ENCODE measurements at regions not wholly inside any gene's neighbourhood (a gene's known extent, or its start where the extent isn't known, plus 50 kb on each side); places are given as distances from the start of the nearest gene placed in this dataset.

GRCh38 chr18:73626859-73627258 lies 520.8 kb downstream of the FBXO15 start:
- H3K36me3 Mint-ChIP-seq = no peaks in the 10 kb centered on the region
- H3K27me3 Mint-ChIP-seq (ENCODE audit: low read depth) = peaks cover 19% of the 10 kb centered on the region
- H3K4me3 Mint-ChIP-seq = no peak overlapping the region
- no peaks in the 10 kb centered on the region for H3K9me3 Mint-ChIP-seq
- no peak for DNase-seq (ENCODE audit: low spot score in 2 of 2, unreplicated experiment in 2 of 2)
- no peak for TF ChIP-seq CTCF (IDR thresholded peaks at IDR 0.05; ENCODE audit: unreplicated experiment)
- H3K27ac Mint-ChIP-seq = no peak overlapping the region
- peaks cover 2% of the 10 kb centered on the region for H3K4me1 Mint-ChIP-seq

- peaks cover 2% of the 10 kb centered on the region for H3K4me1 Mint-ChIP-seq
- no peak for DNase-seq (ENCODE audit: low spot score in 2 of 2, unreplicated experiment in 2 of 2)
- no peak overlapping the region for H3K27ac Mint-ChIP-seq
- no peaks in the 10 kb centered on the region for H3K9me3 Mint-ChIP-seq
- H3K4me3 Mint-ChIP-seq = no peak overlapping the region
- no peaks in the 10 kb centered on the region for H3K36me3 Mint-ChIP-seq
- peaks cover 20% of the 10 kb centered on the region for H3K27me3 Mint-ChIP-seq (ENCODE audit: low read depth)
- no peak for TF ChIP-seq CTCF (IDR thresholded peaks at IDR 0.05; ENCODE audit: unreplicated experiment)
Observed at GRCh38 chr18:73626221-73626620, 521.4 kb downstream of the FBXO15 start.

- no peak overlapping the region for H3K27ac Mint-ChIP-seq
- H3K4me1 Mint-ChIP-seq = no peaks in the 10 kb centered on the region
- H3K27me3 Mint-ChIP-seq (ENCODE audit: low read depth) = peaks cover 31% of the 10 kb centered on the region
- TF ChIP-seq CTCF (IDR thresholded peaks at IDR 0.05; ENCODE audit: unreplicated experiment) = no peak
- no peak overlapping the region for H3K4me3 Mint-ChIP-seq
- no peak for DNase-seq (ENCODE audit: low spot score in 2 of 2, unreplicated experiment in 2 of 2)
- H3K9me3 Mint-ChIP-seq = no peaks in the 10 kb centered on the region
- no peaks in the 10 kb centered on the region for H3K36me3 Mint-ChIP-seq
Observed at GRCh38 chr18:73621091-73621490, 526.5 kb downstream of the FBXO15 start.

- Mint-ChIP-seq H3K4me3 (no peak overlapping the region), H3K27ac (no peak overlapping the region), H3K9me3 (no peaks in the 10 kb centered on the region), H3K36me3 (no peaks in the 10 kb centered on the region), H3K4me1 (no peaks in the 10 kb centered on the region), H3K27me3 (ENCODE audit: low read depth) (peaks cover 22% of the 10 kb centered on the region)
- no peak for DNase-seq (ENCODE audit: low spot score in 2 of 2, unreplicated experiment in 2 of 2)
- TF ChIP-seq CTCF (IDR thresholded peaks at IDR 0.05; ENCODE audit: unreplicated experiment) = no peak
Observed at GRCh38 chr18:73617981-73618380, 529.7 kb downstream of the FBXO15 start.

- no peak overlapping the region for H3K27ac Mint-ChIP-seq
- H3K36me3 Mint-ChIP-seq = no peaks in the 10 kb centered on the region
- H3K27me3 Mint-ChIP-seq (ENCODE audit: low read depth) = peaks cover 16% of the 10 kb centered on the region
- no peaks in the 10 kb centered on the region for H3K4me1 Mint-ChIP-seq
- no peak for TF ChIP-seq CTCF (IDR thresholded peaks at IDR 0.05; ENCODE audit: unreplicated experiment)
- H3K4me3 Mint-ChIP-seq = no peak overlapping the region
- no peaks in the 10 kb centered on the region for H3K9me3 Mint-ChIP-seq
- DNase-seq (ENCODE audit: low spot score in 2 of 2, unreplicated experiment in 2 of 2) = no peak
Observed at GRCh38 chr18:73615506-73615905, 532.1 kb downstream of the FBXO15 start.

- TF ChIP-seq CTCF (IDR thresholded peaks at IDR 0.05; ENCODE audit: unreplicated experiment) = no peak
- Mint-ChIP-seq H3K36me3 (no peaks in the 10 kb centered on the region), H3K4me1 (no peaks in the 10 kb centered on the region)
Observed at GRCh38 chr18:73614812-73615211, 532.8 kb downstream of the FBXO15 start.

More at GRCh38 chr18:73614812-73615211, 532.8 kb downstream of the FBXO15 start:
- DNase-seq (ENCODE audit: low spot score in 2 of 2, unreplicated experiment in 2 of 2) = no peak
- Mint-ChIP-seq H3K9me3 (no peaks in the 10 kb centered on the region), H3K27ac (no peak overlapping the region), H3K4me3 (no peak overlapping the region), H3K27me3 (ENCODE audit: low read depth) (peaks cover 15% of the 10 kb centered on the region)
